ENCODE measurements at regions not wholly inside any gene's neighbourhood (a gene's known extent, or its start where the extent isn't known, plus 50 kb on each side); places are given as distances from the start of the nearest gene placed in this dataset.

- Histone ChIP-seq H3K27ac (no peak overlapping the region), H3K4me1 (peaks cover 0 to 4% (median 0%) of the 10 kb centered on the region in 4 donors), H3K36me3 (no peaks in the 10 kb centered on the region), H3K4me3 (no peak overlapping the region), H3K27me3 (no peaks in the 10 kb centered on the region), H3K9me3 (no peaks in the 10 kb centered on the region)
- WGBS (ENCODE audit: insufficient coverage, low coverage, low lambda C conversion rate, missing lambda C conversion rate) = 23% methylated on average over 4 of the region's 4 CpGs
- intact Hi-C loops (cut with DNase I) = no loop called here
- ATAC-seq = peak; percentile 48 to 84 (median 72)
- DNase-seq = no peak
- TF ChIP-seq CTCF (IDR thresholded peaks at IDR 0.05) = no peak
- no peak for TF ChIP-seq POLR2A (IDR thresholded peaks at IDR 0.05)
These were observed 195.4 kb upstream of the RUNX1 start for GRCh38 chr21:35244514-35244913.

- no peak for DNase-seq
- no peak for TF ChIP-seq CTCF (IDR thresholded peaks at IDR 0.05)
- TF ChIP-seq POLR2A (IDR thresholded peaks at IDR 0.05) = no peak
- Histone ChIP-seq H3K4me1 (peaks cover 0 to 4% (median 0%) of the 10 kb centered on the region in 4 donors), H3K4me3 (no peak overlapping the region), H3K27ac (no peak overlapping the region), H3K27me3 (no peaks in the 10 kb centered on the region), H3K9me3 (no peaks in the 10 kb centered on the region), H3K36me3 (no peaks in the 10 kb centered on the region)
- no peak for ATAC-seq
- intact Hi-C loops (cut with DNase I) = no loop called here
- 89% methylated on average over 4 of the region's 4 CpGs for WGBS (ENCODE audit: insufficient coverage, low coverage, low lambda C conversion rate, missing lambda C conversion rate)
These were observed 194.1 kb upstream of the RUNX1 start for GRCh38 chr21:35243171-35243570.

- TF ChIP-seq POLR2A (IDR thresholded peaks at IDR 0.05) (no peak), CTCF (IDR thresholded peaks at IDR 0.05) (no peak)
- intact Hi-C loops (cut with DNase I) = no loop called here
These were observed 190.7 kb upstream of the RUNX1 start for GRCh38 chr21:35239811-35240219.

GRCh38 chr21:35238119-35238518 is 189.0 kb upstream of the RUNX1 start:
- H3K36me3 ChIP-seq = no peaks in the 10 kb centered on the region
- no peak overlapping the region for H3K27ac ChIP-seq
- H3K9me3 ChIP-seq = no peaks in the 10 kb centered on the region
- H3K27me3 ChIP-seq = no peaks in the 10 kb centered on the region
- no peak for ATAC-seq
- no peak overlapping the region for H3K4me3 ChIP-seq
- WGBS (ENCODE audit: insufficient coverage, low coverage, low lambda C conversion rate, missing lambda C conversion rate) = 91% methylated on average over 1 of the region's 2 CpGs
- intact Hi-C loops (cut with DNase I) = no loop called here
- no peaks in the 10 kb centered on the region for H3K4me1 ChIP-seq
- TF ChIP-seq CTCF (IDR thresholded peaks at IDR 0.05) (no peak), POLR2A (IDR thresholded peaks at IDR 0.05) (no peak)
- DNase-seq = no peak

More at GRCh38 chr21:35239811-35240219, 190.7 kb upstream of the RUNX1 start:
- Histone ChIP-seq H3K4me1 (no peaks in the 10 kb centered on the region), H3K9me3 (no peaks in the 10 kb centered on the region), H3K36me3 (no peaks in the 10 kb centered on the region), H3K4me3 (no peak overlapping the region), H3K27me3 (no peaks in the 10 kb centered on the region), H3K27ac (no peak overlapping the region)
- 58% methylated on average over 9 of the region's 9 CpGs for WGBS (ENCODE audit: insufficient coverage, low coverage, low lambda C conversion rate, missing lambda C conversion rate)
- DNase-seq (no peak), ATAC-seq (no peak)

GRCh38 chr21:35237287-35237686 is 188.2 kb upstream of the RUNX1 start:
- WGBS (ENCODE audit: insufficient coverage, low coverage, low lambda C conversion rate, missing lambda C conversion rate) = 43% methylated on average over 2 of the region's 2 CpGs

More at GRCh38 chr21:35237287-35237686, 188.2 kb upstream of the RUNX1 start:
- TF ChIP-seq CTCF (IDR thresholded peaks at IDR 0.05) (no peak), POLR2A (IDR thresholded peaks at IDR 0.05) (no peak)
- intact Hi-C loops (cut with DNase I) = no loop called here
- Histone ChIP-seq H3K4me1 (no peaks in the 10 kb centered on the region), H3K4me3 (no peak overlapping the region), H3K9me3 (no peaks in the 10 kb centered on the region), H3K27me3 (no peaks in the 10 kb centered on the region), H3K36me3 (no peaks in the 10 kb centered on the region), H3K27ac (no peak overlapping the region)
- DNase-seq = no peak
- ATAC-seq = no peak
